Upper lobe of left lung (tissue), 6 donors: ENCODE measurements at regions not wholly inside any gene's neighbourhood (a gene's known extent, or its start where the extent isn't known, plus 50 kb on each side); places are given as distances from the start of the nearest gene placed in this dataset.

Experiments used
- ATAC-seq, 2 donors: fragments of 200-7000 bp; cut with Tn5 transposase; one replicate each; pipeline ENCODE4 v1.9.1; 2022; ENCODE audit warnings: mild to moderate bottlenecking in 2 of 2, moderate library complexity in 2 of 2; ENCODE audit not compliant: low FRiP score in 2 of 2
- DNase-seq, 2 donors: peaks; one replicate each; pipeline ENCODE4 v3.0.0-alpha.2; 2019 to 2020
- H3K27ac ChIP-seq, 4 donors: fragments of 200-600 bp; sonication (generic); one replicate each; pipeline ENCODE4 v1.5.1; 2016 to 2019
- H3K27me3 ChIP-seq, 4 donors: fragments of 200-600 bp; sonication (generic); one replicate each; pipeline ENCODE4 v1.5.1; 2017 to 2019
- H3K36me3 ChIP-seq, 4 donors: fragments of 200-600 bp; sonication (generic); one replicate each; pipeline ENCODE4 v1.5.1; 2016 to 2019
- H3K4me1 ChIP-seq, 4 donors: fragments of 200-600 bp; sonication (generic); one replicate each; pipeline ENCODE4 v1.5.1; 2018 to 2019
- H3K4me3 ChIP-seq, 4 donors: fragments of 200-600 bp; sonication (generic); one replicate each; pipeline ENCODE4 v1.5.1; 2017 to 2019; ENCODE audit warnings: mild to moderate bottlenecking in 2 of 4, moderate library complexity in 1 of 4
- H3K9me3 ChIP-seq, 4 donors: fragments of 200-600 bp; sonication (generic); one replicate each; pipeline ENCODE4 v1.5.1; 2018 to 2019
- CTCF ChIP-seq, 6 experiments: fragments of 450-650 bp in 4 of 6; fragments of 200-600 bp in 2 of 6; sonication (generic) in 2 of 6; IDR thresholded peaks; one replicate each; pipeline ENCODE4 v1.5.1; 2016 to 2019; ENCODE audit warnings: antibody characterized with exemption in 6 of 6
- EP300 ChIP-seq, 4 donors: sonication (generic); formaldehyde crosslinking; IDR thresholded peaks; one replicate each; pipeline ENCODE4 v1.5.1; 2017; ENCODE audit warnings: antibody characterized with exemption in 4 of 4, control low read depth in 2 of 4
- POLR2A ChIP-seq, 4 donors: fragments of 450-650 bp; IDR thresholded peaks; one replicate each; pipeline ENCODE4 v1.5.1; 2016 to 2017; ENCODE audit warnings: antibody characterized with exemption in 4 of 4, mild to moderate bottlenecking in 2 of 4
- POLR2AphosphoS5 ChIP-seq, 2 donors: sonication (generic); formaldehyde crosslinking; IDR thresholded peaks; one replicate each; pipeline ENCODE4 v1.5.1; 2017; ENCODE audit warnings: antibody characterized with exemption in 2 of 2
- WGBS, 2 donors: methylation state at CpG; one replicate each; pipeline ENCODE4 v1.1.5; 2017 to 2018; 5-methylcytosine and 5-hydroxymethylcytosine counted together
- donor health status: DM: no; HTN: no; CAD: no; lungs with moderate emphysema.
- donor health status: DM: no; HTN: yes; CAD: no; lungs with severe emphysema.

GRCh38 chr15:57767481-57767880 is 61.0 kb downstream of the POLR2M start:
- Histone ChIP-seq H3K4me1 (no peaks in the 10 kb centered on the region), H3K36me3 (no peaks in the 10 kb centered on the region), H3K9me3 (no peaks in the 10 kb centered on the region), H3K4me3 (no peak overlapping the region), H3K27me3 (no peaks in the 10 kb centered on the region), H3K27ac (no peak overlapping the region)
- no peak for ATAC-seq
- DNase-seq: no peak
- TF ChIP-seq POLR2A (IDR thresholded peaks at IDR 0.05) (no peak), CTCF (IDR thresholded peaks at IDR 0.05) (no peak), EP300 (IDR thresholded peaks at IDR 0.05) (no peak), POLR2AphosphoS5 (IDR thresholded peaks at IDR 0.05) (no peak)
- 75 to 77% methylated on average over 2 of the region's 2 CpGs for WGBS, 2 donors

- peak; percentile 21 to 28 for DNase-seq
- WGBS, 2 donors: 76 to 86% methylated on average over 12 of the region's 12 CpGs
Measured at GRCh38 chr15:57769266-57769665, 62.8 kb downstream of the POLR2M start.

GRCh38 chr15:57770495-57770894 is 64.0 kb downstream of the POLR2M start:
- no peak for DNase-seq
- H3K9me3 ChIP-seq: no peaks in the 10 kb centered on the region
- H3K4me1 ChIP-seq: no peaks in the 10 kb centered on the region
- ATAC-seq: no peak
- no peak overlapping the region for H3K4me3 ChIP-seq
- H3K27me3 ChIP-seq: no peaks in the 10 kb centered on the region
- TF ChIP-seq EP300 (IDR thresholded peaks at IDR 0.05) (no peak), POLR2A (IDR thresholded peaks at IDR 0.05) (no peak), POLR2AphosphoS5 (IDR thresholded peaks at IDR 0.05) (no peak), CTCF (IDR thresholded peaks at IDR 0.05) (no peak)
- H3K27ac ChIP-seq: no peak overlapping the region
- 61 to 69% methylated on average over 3 of the region's 3 CpGs for WGBS, 2 donors
- no peaks in the 10 kb centered on the region for H3K36me3 ChIP-seq

More at GRCh38 chr15:57769266-57769665, 62.8 kb downstream of the POLR2M start:
- H3K36me3 ChIP-seq: no peaks in the 10 kb centered on the region
- TF ChIP-seq EP300 (IDR thresholded peaks at IDR 0.05): no peak
- TF ChIP-seq POLR2A (IDR thresholded peaks at IDR 0.05): no peak
- no peak for TF ChIP-seq CTCF (IDR thresholded peaks at IDR 0.05)
- no peak for TF ChIP-seq POLR2AphosphoS5 (IDR thresholded peaks at IDR 0.05)
- H3K27ac ChIP-seq: peak overlapping the region in 1 of 4 donors; percentile 24
- no peaks in the 10 kb centered on the region for H3K4me1 ChIP-seq
- peak; percentile 35 to 80 for ATAC-seq
- no peak overlapping the region for H3K4me3 ChIP-seq
- no peaks in the 10 kb centered on the region for H3K27me3 ChIP-seq
- H3K9me3 ChIP-seq: no peaks in the 10 kb centered on the region

- TF ChIP-seq POLR2AphosphoS5 (IDR thresholded peaks at IDR 0.05) (no peak), POLR2A (IDR thresholded peaks at IDR 0.05) (no peak)
- DNase-seq (no peak), ATAC-seq (no peak)
- H3K36me3 ChIP-seq: no peaks in the 10 kb centered on the region
- H3K9me3 ChIP-seq: no peaks in the 10 kb centered on the region
- no peak overlapping the region for H3K4me3 ChIP-seq
- WGBS, 2 donors: 84 to 88% methylated on average over 7 of the region's 7 CpGs
- H3K27me3 ChIP-seq: no peaks in the 10 kb centered on the region
- no peaks in the 10 kb centered on the region for H3K4me1 ChIP-seq
- H3K27ac ChIP-seq: no peak overlapping the region
Measured at GRCh38 chr15:57772223-57772957, 65.9 kb downstream of the POLR2M start.

GRCh38 chr15:57773051-57773450 is 66.5 kb downstream of the POLR2M start:
- no peak for ATAC-seq
- no peak overlapping the region for H3K27ac ChIP-seq
- 94 to 96% methylated on average over 2 of the region's 2 CpGs for whole genome bisulfite sequencing, 2 donors

More at GRCh38 chr15:57773051-57773450, 66.5 kb downstream of the POLR2M start:
- no peaks in the 10 kb centered on the region for H3K9me3 ChIP-seq
- no peak for TF ChIP-seq CTCF (IDR thresholded peaks at IDR 0.05)
- no peak for TF ChIP-seq EP300 (IDR thresholded peaks at IDR 0.05)
- TF ChIP-seq POLR2A (IDR thresholded peaks at IDR 0.05): no peak
- no peak for TF ChIP-seq POLR2AphosphoS5 (IDR thresholded peaks at IDR 0.05)
- DNase-seq: no peak
- H3K36me3 ChIP-seq: no peaks in the 10 kb centered on the region
- no peaks in the 10 kb centered on the region for H3K27me3 ChIP-seq
- no peaks in the 10 kb centered on the region for H3K4me1 ChIP-seq
- no peak overlapping the region for H3K4me3 ChIP-seq
